Glomerular endothelial cell (primary cell): ENCODE measurements at regions not wholly inside any gene's neighbourhood (a gene's known extent, or its start where the extent isn't known, plus 50 kb on each side); places are given as distances from the start of the nearest gene placed in this dataset.
A peak's percentile ranks its signal among the peaks of the same experiment; 100 is the strongest.

Experiments
- DNase-seq: peaks from one replicate; pipeline ENCODE4 v3.0.0-alpha.2; 2011; ENCODE audit warnings: low read depth, low spot score; ENCODE audit errors: extremely low read depth

DNA sequence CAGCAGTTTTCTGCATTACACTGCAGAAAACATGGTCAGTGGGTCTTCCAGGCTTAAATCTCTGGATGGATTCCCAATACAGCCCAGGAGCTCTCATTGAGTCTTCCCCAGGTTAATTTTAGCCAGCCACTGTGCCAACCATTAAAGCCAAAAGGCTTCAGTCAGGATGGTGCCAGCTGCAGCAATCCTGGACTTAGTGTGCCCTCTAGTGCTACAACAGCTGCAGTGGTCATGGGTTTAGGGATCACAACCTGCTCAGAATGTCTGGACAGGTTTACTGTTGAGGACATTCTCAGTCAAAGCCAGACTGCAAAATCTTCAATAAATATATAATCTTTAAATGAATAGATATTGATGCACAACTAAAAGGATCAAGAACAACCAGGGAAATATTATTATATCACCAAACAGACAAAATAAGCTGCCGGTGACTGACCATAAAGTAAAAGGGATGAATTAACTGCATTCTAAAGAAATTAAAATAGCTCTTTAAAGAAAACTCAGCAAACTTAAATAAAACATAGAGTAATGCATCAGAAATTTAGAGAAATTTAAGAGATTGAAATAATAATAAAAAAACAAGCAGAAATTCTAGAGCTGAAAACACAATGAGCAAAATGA is 639.9 kb downstream of the SPOCK3 start:
- peak; percentile 4 for DNase-seq

DNA sequence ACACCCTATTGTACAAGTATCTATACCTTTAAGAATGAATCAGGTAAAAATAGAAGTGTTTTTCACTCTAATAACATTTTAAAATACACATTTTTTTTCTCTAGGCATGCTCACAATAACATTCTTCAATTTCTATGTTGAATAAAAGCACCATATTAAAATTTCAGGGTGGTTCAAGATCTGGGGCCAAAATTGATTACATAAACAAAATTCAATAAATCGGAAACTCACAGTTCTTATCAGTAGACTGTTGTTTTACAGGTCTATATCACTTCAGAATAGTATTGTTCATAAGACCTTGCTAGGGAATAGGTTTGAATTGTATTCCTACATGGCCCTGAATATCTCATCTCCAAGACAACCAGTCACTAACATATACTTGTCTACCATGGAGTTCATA is 634.0 kb downstream of the SPOCK3 start:
- DNase-seq, result no peak

DNA sequence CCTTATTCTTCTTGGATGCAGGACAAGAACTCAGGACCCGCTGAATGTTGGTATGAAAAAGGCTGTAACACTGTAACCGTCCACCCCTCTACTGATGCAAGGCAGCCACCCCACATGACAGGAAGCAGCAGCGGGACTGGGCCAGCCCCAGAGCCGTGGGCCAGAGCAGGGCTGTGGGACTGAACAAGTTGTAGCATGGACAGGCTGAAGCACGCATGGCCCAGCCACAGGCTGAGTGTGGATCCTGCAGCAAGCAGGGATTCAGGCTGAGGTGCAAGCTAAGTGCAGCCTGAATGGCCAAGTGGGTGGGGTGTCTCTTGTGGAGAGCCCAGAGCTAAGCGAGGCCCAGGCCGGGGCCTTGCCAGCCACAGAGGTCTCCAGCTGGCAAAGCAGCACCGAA is 632.2 kb downstream of the SPOCK3 start:
- no peak for DNase-seq

DNA sequence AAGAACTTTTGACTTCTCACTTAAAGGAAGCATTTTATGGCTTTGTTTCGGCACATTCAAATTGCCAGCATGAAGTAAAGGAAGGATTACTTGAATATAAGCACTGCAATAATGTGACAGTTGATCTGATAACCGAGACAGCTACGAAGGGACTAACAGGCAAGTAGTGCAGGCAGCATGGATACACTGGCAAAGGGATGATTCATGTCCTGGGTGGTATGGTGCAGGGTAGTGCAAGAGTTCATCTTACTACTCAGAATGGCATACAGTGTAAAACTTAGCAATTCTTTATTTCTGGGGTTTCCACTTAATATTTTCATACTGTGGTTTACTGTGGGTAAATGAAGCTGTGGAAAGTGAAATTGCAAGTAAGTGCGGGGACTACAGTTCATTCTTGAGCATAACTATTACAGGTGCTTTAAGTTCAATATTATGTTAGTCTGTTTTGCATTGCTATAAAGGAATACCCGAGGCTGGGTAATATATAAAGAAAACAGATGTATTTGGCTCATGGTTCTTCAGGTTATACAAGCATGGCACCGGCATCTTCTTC is 611.8 kb downstream of the SPOCK3 start:
- no peak for DNase-seq

DNA sequence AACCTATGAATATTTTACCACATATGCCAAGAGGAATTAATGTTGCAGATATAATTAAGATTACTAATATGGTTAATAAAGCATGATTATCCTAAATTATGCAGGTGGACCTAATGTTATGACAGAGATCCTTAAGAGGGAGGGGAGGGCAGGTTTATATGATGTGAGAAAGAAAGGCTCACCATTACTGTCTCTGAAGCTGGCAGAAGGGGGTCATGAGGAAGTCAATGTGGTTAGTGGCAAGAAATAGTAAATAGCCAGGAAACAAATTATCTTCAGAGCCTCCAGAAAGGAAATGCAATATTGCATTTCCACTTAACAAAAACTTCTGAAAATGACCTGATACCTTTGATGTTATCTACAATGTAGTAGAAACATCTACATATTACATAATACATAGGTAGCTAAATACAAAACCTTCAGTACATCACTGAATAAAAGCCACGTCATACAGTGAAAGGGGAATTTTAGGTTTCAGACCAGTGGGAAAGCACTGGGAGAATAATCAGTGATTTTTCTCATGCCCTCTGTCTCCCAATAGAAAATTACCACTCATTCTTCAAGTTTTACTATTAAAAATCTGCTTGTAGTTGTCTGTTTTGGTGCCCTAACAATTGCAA is 609.2 kb downstream of the SPOCK3 start:
- no peak for DNase-seq

- no peak for DNase-seq
These were observed 605.8 kb downstream of the SPOCK3 start for GRCh38 chr4:166628454-166628853.

- DNase-seq, result no peak
These were observed 598.9 kb downstream of the SPOCK3 start for GRCh38 chr4:166635367-166635766.

DNA sequence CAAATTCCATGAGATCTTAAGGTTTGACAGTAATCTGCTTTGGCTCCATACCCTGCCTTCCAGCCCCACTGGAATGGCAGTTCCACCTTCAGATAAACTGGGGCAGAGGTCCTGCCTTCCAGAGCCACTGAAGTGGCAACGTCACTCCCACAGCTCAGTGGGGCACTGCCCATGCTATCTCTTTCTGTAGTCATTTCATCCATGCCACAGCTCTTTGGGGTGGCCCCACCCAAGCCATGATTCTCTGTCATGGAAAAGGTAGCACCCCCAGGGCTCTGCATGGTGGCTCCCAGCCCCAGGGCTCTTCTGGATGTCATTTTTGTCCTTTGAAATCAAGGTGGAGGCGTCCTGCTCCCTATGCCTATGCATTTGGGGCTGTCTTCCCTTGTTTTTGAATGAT is 596.5 kb downstream of the SPOCK3 start:
- no peak for DNase-seq

GRCh38 chr4:166655231-166655630 is 579.1 kb downstream of the SPOCK3 start:
- no peak for DNase-seq

DNA sequence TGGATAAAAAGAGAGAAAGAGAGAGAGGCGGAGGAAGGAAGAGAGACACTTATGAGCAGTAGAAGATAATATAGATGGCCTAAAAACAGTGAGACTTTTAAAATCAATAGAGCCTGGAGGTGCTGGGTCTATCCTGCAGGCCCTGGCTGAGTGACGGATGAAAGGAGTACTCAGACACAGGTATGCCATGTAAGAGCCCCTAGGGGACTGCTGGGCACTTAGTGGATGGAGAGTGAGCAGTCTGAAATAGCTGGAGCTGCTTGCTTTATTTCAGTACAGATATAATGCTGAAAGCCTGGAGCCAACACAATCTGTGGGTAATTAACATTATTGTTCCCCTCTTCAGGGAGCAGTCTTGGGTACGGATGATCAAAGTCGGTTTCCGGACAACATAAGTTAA is 578.6 kb downstream of the SPOCK3 start:
- no peak for DNase-seq

GRCh38 chr4:166657261-166657660 is 577.0 kb downstream of the SPOCK3 start:
- DNase-seq, result no peak

GRCh38 chr4:166658585-166658984 is 575.7 kb downstream of the SPOCK3 start:
- DNase-seq, result no peak

- DNase-seq, result no peak
These were observed 571.9 kb downstream of the SPOCK3 start for GRCh38 chr4:166662266-166662843.

DNA sequence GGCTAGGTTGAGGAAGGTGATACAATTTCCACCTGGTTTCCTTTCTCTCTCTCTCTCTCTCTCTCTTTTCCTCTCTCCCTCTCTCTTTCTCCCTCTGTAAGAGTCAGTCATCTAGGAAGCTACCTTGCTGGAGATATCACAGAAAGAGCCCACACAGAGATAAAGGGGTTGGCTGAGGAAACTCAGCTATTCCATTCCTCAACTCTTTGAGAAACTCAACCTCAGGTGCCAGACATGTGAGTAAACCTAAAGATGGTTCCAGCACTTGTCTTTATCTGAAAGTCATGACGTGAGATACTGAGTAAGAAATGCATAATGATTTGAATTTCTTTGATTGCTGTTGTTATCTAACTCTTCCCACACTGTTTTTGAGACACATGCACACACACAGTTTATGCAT is 564.0 kb downstream of the SPOCK3 start:
- DNase-seq, result no peak

- no peak for DNase-seq
These were observed 560.4 kb downstream of the SPOCK3 start for GRCh38 chr4:166673911-166674310.

DNA sequence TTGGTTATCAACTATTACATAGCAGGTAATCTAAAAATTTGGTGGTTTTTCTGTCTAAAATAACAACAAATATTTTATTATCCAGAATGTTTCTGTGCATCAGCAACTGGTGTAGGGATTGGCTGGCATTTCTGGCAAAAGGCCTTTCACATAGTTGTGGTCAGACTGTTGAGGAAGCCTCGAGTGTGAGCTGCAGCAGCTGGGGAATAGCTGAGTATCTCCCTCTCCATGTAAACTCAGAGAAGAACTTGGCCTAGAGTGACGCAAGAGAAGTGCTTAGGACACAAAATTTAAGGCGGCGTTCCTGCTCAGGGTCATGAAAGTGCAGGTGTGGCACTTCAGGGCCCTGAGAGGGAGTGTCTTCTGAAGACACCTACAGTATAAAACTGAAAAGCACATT is 558.9 kb downstream of the SPOCK3 start:
- no peak for DNase-seq

DNA sequence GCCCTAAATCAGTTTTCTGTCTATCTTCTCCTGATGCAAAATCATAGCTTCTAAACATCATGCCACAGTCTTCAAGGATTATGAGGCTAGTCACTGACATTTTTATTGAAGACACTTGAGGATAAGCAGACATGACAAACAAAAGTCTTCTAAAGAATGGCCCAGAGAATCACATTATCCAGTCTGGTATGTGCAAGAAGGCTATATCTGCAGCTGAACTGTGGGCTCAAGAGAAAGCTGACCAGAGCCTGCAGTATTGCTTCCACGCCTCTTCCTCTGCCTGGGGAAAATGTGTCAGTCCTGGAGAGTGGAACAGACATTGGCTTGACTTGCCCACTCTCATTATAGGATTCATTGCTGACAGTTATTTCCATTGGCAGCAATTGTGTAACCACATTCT is 553.5 kb downstream of the SPOCK3 start:
- DNase-seq, result no peak

- no peak for DNase-seq
These were observed 552.1 kb downstream of the SPOCK3 start for GRCh38 chr4:166682200-166682599.
